ENCODE measurements at regions not wholly inside any gene's neighbourhood (a gene's known extent, or its start where the extent isn't known, plus 50 kb on each side); places are given as distances from the start of the nearest gene placed in this dataset.
A peak's percentile ranks its signal among the peaks of the same experiment; 100 is the strongest.

DNA sequence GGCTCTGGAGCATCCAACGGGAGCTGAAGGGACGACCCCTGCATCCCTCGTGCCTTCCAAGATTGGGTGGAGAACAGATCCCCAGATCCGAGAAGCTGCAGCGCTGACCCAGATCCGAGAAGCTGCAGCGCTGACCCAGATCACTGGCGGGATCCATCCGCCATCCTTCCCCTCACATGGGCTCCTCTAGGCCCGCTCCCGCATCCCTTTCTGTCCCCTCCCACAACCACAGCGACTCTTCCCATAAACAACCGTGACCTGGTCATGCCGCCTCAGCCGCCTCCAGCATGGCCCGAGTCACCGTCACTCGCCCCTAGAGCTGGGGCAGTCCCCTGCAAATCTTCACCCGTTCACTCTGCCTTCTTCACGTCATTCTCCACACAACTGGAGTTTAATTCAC lies 124.9 kb downstream of the UTP18 start:
- Histone ChIP-seq H3K4me3 (ENCODE audit: low read depth, low read length) (no peak overlapping the region), H3K4me1 (ENCODE audit: control insufficient read depth, insufficient read depth, low read length) (no peaks in the 10 kb centered on the region), H3K27me3 (ENCODE audit: control insufficient read depth, insufficient read depth, low read length) (no peaks in the 10 kb centered on the region), H3K9me3 (ENCODE audit: control insufficient read depth, insufficient read depth, low read length) (no peaks in the 10 kb centered on the region), H3K27ac (ENCODE audit: low read depth, low read length) (no peak overlapping the region), H3K36me3 (ENCODE audit: control insufficient read depth, insufficient read depth, low read length) (no peaks in the 10 kb centered on the region)
- 95% methylated on average over 19 of the region's 20 CpGs for WGBS (ENCODE audit: insufficient coverage)
- DNase-seq (ENCODE audit: low read depth in 4 of 6, low spot score in 6 of 6) = no peak

DNA sequence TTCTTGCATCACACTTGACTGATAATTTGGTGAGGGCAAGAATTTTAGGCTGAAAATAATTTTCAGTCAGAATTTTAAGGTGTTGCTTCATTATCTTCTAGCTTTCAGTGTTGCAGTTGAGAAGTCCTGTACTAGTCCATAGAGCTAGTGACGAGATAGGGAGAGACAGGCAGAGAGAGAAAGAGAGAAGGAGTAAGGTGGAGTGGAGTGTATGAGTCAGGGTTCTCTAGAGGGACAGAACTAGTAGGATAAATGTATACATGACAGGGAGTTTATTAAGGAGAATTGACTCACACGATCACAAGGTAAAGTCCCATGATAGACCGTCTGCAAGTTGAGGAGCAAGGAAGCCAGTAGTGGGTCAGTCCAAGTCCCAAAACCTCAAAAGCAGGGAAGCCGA lies 127.2 kb downstream of the UTP18 start:
- DNase-seq (ENCODE audit: low read depth in 4 of 6, low spot score in 6 of 6) = no peak
- Histone ChIP-seq H3K36me3 (ENCODE audit: control insufficient read depth, insufficient read depth, low read length) (no peaks in the 10 kb centered on the region), H3K27ac (ENCODE audit: low read depth, low read length) (no peak overlapping the region), H3K4me3 (ENCODE audit: low read depth, low read length) (no peak overlapping the region), H3K27me3 (ENCODE audit: control insufficient read depth, insufficient read depth, low read length) (no peaks in the 10 kb centered on the region), H3K9me3 (ENCODE audit: control insufficient read depth, insufficient read depth, low read length) (no peaks in the 10 kb centered on the region), H3K4me1 (ENCODE audit: control insufficient read depth, insufficient read depth, low read length) (no peaks in the 10 kb centered on the region)
- WGBS (ENCODE audit: insufficient coverage) = 98% methylated on average over 4 of the region's 4 CpGs

DNA sequence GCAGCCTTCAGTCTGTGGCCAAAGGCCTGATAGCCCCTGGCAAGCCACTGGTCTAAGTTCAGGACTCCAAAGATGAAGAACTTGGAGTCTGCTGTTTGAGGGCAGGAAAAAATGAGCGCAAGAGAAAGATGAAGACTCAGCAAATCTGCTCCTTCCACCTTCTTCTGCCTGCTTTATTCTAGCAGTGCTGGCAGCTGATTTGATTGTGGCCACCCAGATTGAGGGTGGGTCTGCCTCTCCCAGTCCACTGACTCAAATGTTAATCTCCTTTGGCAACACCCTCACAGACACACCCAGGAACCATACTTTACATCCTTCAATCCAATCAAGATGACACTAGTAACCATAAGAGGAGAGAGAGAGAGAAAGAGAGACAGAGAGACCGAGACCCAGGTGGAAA lies 127.6 kb downstream of the UTP18 start:
- no peaks in the 10 kb centered on the region for H3K27me3 ChIP-seq (ENCODE audit: control insufficient read depth, insufficient read depth, low read length)
- no peak overlapping the region for H3K4me3 ChIP-seq (ENCODE audit: low read depth, low read length)
- no peaks in the 10 kb centered on the region for H3K36me3 ChIP-seq (ENCODE audit: control insufficient read depth, insufficient read depth, low read length)
- DNase-seq (ENCODE audit: low read depth in 4 of 6, low spot score in 6 of 6) = no peak
- H3K4me1 ChIP-seq (ENCODE audit: control insufficient read depth, insufficient read depth, low read length) = no peaks in the 10 kb centered on the region
- H3K27ac ChIP-seq (ENCODE audit: low read depth, low read length) = no peak overlapping the region
- WGBS (ENCODE audit: insufficient coverage) = 100% methylated on average over 2 of the region's 2 CpGs
- no peaks in the 10 kb centered on the region for H3K9me3 ChIP-seq (ENCODE audit: control insufficient read depth, insufficient read depth, low read length)

DNA sequence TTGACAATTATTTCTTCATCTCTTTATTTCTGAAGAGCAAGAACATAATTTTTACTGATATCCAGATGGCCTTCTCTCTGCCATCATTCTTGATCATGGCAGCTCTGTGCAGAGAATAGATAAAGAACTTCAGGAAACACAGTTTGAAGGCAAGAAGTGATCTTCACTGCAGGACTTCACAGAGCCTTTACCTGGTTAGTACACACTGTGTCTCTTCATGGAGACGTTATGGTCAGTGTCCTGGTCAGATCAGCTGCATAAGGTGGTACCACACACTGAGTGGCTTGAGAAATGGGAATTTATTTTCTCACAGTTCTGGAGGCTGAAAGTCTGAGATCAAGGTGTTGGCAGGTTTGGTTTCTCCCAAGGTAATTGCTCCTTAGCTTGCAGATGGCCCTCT lies 129.5 kb downstream of the UTP18 start:
- no peak for DNase-seq (ENCODE audit: low read depth in 4 of 6, low spot score in 6 of 6)
- H3K36me3 ChIP-seq (ENCODE audit: control insufficient read depth, insufficient read depth, low read length) = no peaks in the 10 kb centered on the region
- no peak overlapping the region for H3K4me3 ChIP-seq (ENCODE audit: low read depth, low read length)
- H3K27ac ChIP-seq (ENCODE audit: low read depth, low read length) = no peak overlapping the region
- H3K4me1 ChIP-seq (ENCODE audit: control insufficient read depth, insufficient read depth, low read length) = peaks cover 4% of the 10 kb centered on the region
- no CpG with 5 or more reads among the region's 1 CpG for WGBS (ENCODE audit: insufficient coverage)
- H3K27me3 ChIP-seq (ENCODE audit: control insufficient read depth, insufficient read depth, low read length) = no peaks in the 10 kb centered on the region
- H3K9me3 ChIP-seq (ENCODE audit: control insufficient read depth, insufficient read depth, low read length) = no peaks in the 10 kb centered on the region

DNA sequence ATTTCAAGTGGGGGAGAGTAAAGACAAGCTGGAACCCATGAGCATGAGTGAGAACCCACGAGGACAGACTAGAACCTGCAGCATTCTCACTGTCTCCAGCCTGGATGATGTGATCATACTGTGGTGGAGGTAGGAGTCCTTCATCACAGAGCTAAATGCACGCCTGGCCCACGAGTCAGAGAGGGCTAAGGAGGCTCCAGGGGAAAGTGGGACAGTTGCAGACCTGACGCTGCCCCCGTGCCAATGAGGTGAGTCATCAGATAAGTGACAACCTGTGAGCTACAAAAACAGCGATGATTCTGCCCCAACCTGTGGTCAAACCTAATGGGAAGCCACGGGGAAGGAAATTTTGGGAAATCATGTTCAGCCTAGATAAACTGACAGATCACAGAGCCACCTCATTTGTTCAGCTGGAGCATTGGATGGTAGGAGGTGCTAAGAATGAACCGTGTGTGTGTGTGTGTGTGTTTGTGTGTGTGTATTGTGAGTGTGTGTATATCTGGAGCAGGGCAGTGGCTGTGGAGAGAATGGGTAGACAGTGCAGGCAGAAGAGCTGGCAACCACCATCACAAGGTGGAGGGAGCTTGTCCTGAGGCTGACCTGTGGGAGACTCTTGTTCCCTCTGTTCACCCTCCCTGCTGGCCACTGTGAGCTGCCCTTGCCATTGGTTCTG lies 131.8 kb downstream of the UTP18 start:
- Histone ChIP-seq H3K4me1 (ENCODE audit: control insufficient read depth, insufficient read depth, low read length) (peaks cover 4% of the 10 kb centered on the region), H3K27me3 (ENCODE audit: control insufficient read depth, insufficient read depth, low read length) (no peaks in the 10 kb centered on the region), H3K27ac (ENCODE audit: low read depth, low read length) (no peak overlapping the region), H3K4me3 (ENCODE audit: low read depth, low read length) (no peak overlapping the region), H3K36me3 (ENCODE audit: control insufficient read depth, insufficient read depth, low read length) (no peaks in the 10 kb centered on the region), H3K9me3 (ENCODE audit: control insufficient read depth, insufficient read depth, low read length) (no peaks in the 10 kb centered on the region)
- 95% methylated on average over 8 of the region's 8 CpGs for WGBS (ENCODE audit: insufficient coverage)
- DNase-seq (ENCODE audit: low read depth in 4 of 6, low spot score in 6 of 6) = no peak

DNA sequence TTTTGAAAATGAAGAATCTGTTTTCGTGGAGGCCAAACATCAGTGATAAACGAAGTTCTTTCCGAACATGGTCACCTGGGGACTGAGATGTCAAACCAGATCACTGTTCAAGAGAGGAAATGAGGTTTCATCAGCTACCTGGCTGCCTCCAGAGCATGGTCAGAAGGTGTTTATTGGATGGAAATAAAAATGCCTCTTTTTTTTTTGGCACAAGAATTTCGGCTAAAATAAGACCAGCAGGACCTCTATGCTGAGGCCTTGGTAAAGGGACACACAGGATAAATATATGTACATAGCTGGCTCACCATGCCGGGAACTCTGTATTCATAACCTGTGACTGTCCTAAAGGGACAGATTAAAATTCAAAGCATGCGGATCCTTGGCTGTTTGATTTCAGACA lies 135.3 kb downstream of the UTP18 start:
- DNase-seq (ENCODE audit: low read depth in 4 of 6, low spot score in 6 of 6) = peak in 1 of 6 donors; percentile 62
- Histone ChIP-seq H3K27ac (ENCODE audit: low read depth, low read length) (no peak overlapping the region), H3K36me3 (ENCODE audit: control insufficient read depth, insufficient read depth, low read length) (no peaks in the 10 kb centered on the region), H3K4me1 (ENCODE audit: control insufficient read depth, insufficient read depth, low read length) (peaks cover 4% of the 10 kb centered on the region), H3K27me3 (ENCODE audit: control insufficient read depth, insufficient read depth, low read length) (no peaks in the 10 kb centered on the region), H3K9me3 (ENCODE audit: control insufficient read depth, insufficient read depth, low read length) (no peaks in the 10 kb centered on the region), H3K4me3 (ENCODE audit: low read depth, low read length) (no peak overlapping the region)
- 72% methylated on average over 6 of the region's 6 CpGs for WGBS (ENCODE audit: insufficient coverage)

DNA sequence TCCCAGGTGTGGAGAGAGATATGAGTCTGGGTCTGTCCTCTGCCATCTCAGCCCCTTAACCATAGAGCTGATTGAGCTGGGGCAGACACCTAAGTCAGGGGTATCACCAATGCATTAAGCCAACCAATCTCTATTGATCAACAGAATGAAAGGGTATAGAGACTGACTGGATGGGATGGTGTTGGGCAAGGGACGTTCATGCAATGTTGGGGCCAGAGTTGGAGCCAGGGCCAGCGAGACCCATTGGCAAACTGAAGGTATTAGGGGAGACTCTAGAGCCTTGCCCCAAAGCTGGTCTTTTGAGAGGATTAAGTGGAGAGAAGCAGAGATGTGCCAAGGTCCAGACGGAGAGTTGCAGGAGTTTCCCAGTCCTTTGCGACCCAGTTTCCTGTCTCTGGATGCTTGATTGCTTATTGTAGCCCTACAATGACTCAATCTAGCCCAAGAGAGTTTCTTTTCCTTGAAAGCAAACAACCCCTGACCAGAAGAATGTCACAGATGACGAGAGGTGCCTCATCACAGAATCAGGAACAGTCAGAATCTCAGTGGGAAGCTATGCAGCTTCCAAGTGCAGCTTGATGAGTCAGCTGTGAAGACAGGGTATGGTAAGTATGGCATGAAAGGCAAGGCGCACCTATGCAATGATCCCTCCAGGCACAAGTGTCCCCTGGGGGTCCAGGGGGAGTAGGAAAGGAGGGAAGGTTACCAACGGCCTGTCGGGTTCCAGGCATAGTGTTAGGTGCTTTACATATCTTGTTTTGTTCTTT lies 137.2 kb downstream of the UTP18 start:
- no peaks in the 10 kb centered on the region for H3K36me3 ChIP-seq (ENCODE audit: control insufficient read depth, insufficient read depth, low read length)
- no peaks in the 10 kb centered on the region for H3K27me3 ChIP-seq (ENCODE audit: control insufficient read depth, insufficient read depth, low read length)
- no peak for DNase-seq (ENCODE audit: low read depth in 4 of 6, low spot score in 6 of 6)
- H3K9me3 ChIP-seq (ENCODE audit: control insufficient read depth, insufficient read depth, low read length) = no peaks in the 10 kb centered on the region
- H3K4me3 ChIP-seq (ENCODE audit: low read depth, low read length) = no peak overlapping the region
- H3K4me1 ChIP-seq (ENCODE audit: control insufficient read depth, insufficient read depth, low read length) = peaks cover 4% of the 10 kb centered on the region
- no peak overlapping the region for H3K27ac ChIP-seq (ENCODE audit: low read depth, low read length)
- 75% methylated on average over 5 of the region's 8 CpGs for WGBS (ENCODE audit: insufficient coverage)

DNA sequence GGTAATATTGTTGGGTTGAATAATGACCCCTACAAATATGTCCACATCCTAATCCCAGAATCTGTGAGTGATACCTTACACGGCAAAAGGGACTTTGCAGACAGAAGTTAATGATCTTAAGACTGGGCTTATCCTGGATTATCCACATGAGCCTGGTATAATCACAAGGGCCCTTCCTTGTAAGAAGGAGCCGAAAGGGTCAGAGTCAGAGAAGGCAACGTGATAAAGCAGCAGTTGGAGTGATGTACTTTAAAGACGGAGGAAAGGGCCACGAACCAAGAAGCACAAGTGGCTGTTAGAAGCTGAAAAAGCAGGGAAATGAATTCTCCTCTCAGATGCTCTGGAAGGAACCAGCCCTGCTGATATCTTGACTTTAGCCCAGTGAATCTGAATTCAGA lies 137.8 kb downstream of the UTP18 start:
- 94% methylated on average over 5 of the region's 5 CpGs for WGBS (ENCODE audit: insufficient coverage)
- H3K9me3 ChIP-seq (ENCODE audit: control insufficient read depth, insufficient read depth, low read length) = no peaks in the 10 kb centered on the region
- H3K4me1 ChIP-seq (ENCODE audit: control insufficient read depth, insufficient read depth, low read length) = peaks cover 4% of the 10 kb centered on the region
- no peak for DNase-seq (ENCODE audit: low read depth in 4 of 6, low spot score in 6 of 6)
- no peaks in the 10 kb centered on the region for H3K36me3 ChIP-seq (ENCODE audit: control insufficient read depth, insufficient read depth, low read length)
- no peak overlapping the region for H3K4me3 ChIP-seq (ENCODE audit: low read depth, low read length)
- H3K27me3 ChIP-seq (ENCODE audit: control insufficient read depth, insufficient read depth, low read length) = no peaks in the 10 kb centered on the region
- no peak overlapping the region for H3K27ac ChIP-seq (ENCODE audit: low read depth, low read length)

DNA sequence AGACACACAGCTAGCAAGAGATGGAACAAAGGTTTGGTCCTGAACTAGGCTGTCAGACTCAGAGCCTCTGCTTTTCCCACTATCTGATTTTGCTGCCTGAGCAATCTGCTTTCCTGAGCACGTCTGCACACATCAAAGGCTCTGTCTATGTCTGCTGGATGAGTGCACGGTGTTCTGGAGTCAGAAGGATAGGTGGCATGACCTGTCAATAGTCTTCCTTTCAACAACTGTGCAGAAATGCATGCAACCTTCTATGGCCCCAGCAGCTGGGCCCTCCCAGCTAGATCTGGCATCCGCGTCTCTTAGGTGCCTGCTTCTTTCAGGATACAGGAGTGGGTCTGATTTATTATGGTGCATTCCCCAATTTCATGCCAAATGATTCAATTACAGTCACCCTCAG lies 138.3 kb downstream of the UTP18 start:
- Histone ChIP-seq H3K4me1 (ENCODE audit: control insufficient read depth, insufficient read depth, low read length) (peaks cover 4% of the 10 kb centered on the region), H3K4me3 (ENCODE audit: low read depth, low read length) (no peak overlapping the region), H3K36me3 (ENCODE audit: control insufficient read depth, insufficient read depth, low read length) (no peaks in the 10 kb centered on the region), H3K9me3 (ENCODE audit: control insufficient read depth, insufficient read depth, low read length) (no peaks in the 10 kb centered on the region), H3K27ac (ENCODE audit: low read depth, low read length) (no peak overlapping the region), H3K27me3 (ENCODE audit: control insufficient read depth, insufficient read depth, low read length) (no peaks in the 10 kb centered on the region)
- peak in 1 of 6 donors; percentile 60 for DNase-seq (ENCODE audit: low read depth in 4 of 6, low spot score in 6 of 6)
- WGBS (ENCODE audit: insufficient coverage) = 44% methylated on average over 2 of the region's 4 CpGs

DNA sequence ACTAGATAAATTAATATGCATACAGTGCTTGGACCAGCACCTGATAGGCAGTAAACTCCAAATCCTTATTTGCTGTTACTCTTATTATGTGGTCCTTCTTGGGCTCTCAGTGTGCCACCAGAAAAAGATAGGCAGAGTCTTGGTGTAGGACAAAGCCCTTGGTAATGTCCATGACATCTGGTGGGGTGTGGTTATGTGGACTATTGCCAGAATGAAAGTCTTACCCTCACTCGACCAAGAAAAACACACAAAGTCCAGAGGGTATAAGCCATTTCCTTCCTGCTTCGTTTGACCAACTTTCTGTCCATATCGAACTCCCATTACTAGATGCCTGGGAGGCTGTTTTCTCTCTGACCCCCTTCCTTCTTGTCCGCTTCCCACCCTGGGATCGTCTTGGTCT lies 140.9 kb downstream of the UTP18 start:
- H3K9me3 ChIP-seq (ENCODE audit: control insufficient read depth, insufficient read depth, low read length) = no peaks in the 10 kb centered on the region
- no peak overlapping the region for H3K4me3 ChIP-seq (ENCODE audit: low read depth, low read length)
- 89% methylated on average over 3 of the region's 5 CpGs for WGBS (ENCODE audit: insufficient coverage)
- no peak for DNase-seq (ENCODE audit: low read depth in 4 of 6, low spot score in 6 of 6)
- no peak overlapping the region for H3K27ac ChIP-seq (ENCODE audit: low read depth, low read length)
- H3K4me1 ChIP-seq (ENCODE audit: control insufficient read depth, insufficient read depth, low read length) = no peaks in the 10 kb centered on the region
- no peaks in the 10 kb centered on the region for H3K27me3 ChIP-seq (ENCODE audit: control insufficient read depth, insufficient read depth, low read length)
- no peaks in the 10 kb centered on the region for H3K36me3 ChIP-seq (ENCODE audit: control insufficient read depth, insufficient read depth, low read length)

Data from spinal cord (tissue), 9 donors.